Testis (tissue), 2 donors: ENCODE measurements at regions not wholly inside any gene's neighbourhood (a gene's known extent, or its start where the extent isn't known, plus 50 kb on each side); places are given as distances from the start of the nearest gene placed in this dataset.

Experiments
- DNase-seq: peaks from one replicate; pipeline ENCODE4 v3.0.0-alpha.2; 2019
- H3K27ac ChIP-seq, 2 donors: fragments of 200-600 bp; sonication (generic); one replicate each; pipeline ENCODE4 v1.5.1; 2019
- H3K27me3 ChIP-seq: fragments of 200-600 bp; sonication (generic); one replicate; pipeline ENCODE4 v1.5.1; 2019
- H3K36me3 ChIP-seq: fragments of 200-600 bp; sonication (generic); one replicate; pipeline ENCODE4 v1.5.1; 2017; ENCODE audit warnings: low read depth; ENCODE audit errors: missing control alignments
- H3K4me1 ChIP-seq: fragments of 200-600 bp; sonication (generic); one replicate; pipeline ENCODE4 v1.5.1; 2019
- H3K4me3 ChIP-seq, 2 donors: fragments of 200-600 bp; sonication (generic); one replicate each; pipeline ENCODE4 v1.5.1; 2017 to 2019
- H3K9me3 ChIP-seq: fragments of 200-600 bp; sonication (generic); one replicate; pipeline ENCODE4 v1.5.1; 2017
- POLR2A ChIP-seq: fragments of 450-650 bp; IDR thresholded peaks from one replicate; pipeline ENCODE4 v1.6.1; 2017; ENCODE audit warnings: antibody characterized with exemption, mild to moderate bottlenecking, moderate library complexity
- WGBS, 2 donors: methylation state at CpG; one replicate each; pipeline ENCODE4 v1.1.5; 2018; 5-methylcytosine and 5-hydroxymethylcytosine counted together
- intact Hi-C: fragments of 100-400 bp; cut with DNase I; formaldehyde crosslinking; loops from one replicate; pipeline ENCODE4 v1.15.1; 2023; ENCODE audit warnings: low total_unique reads
- TF ChIP-seq, protein P1 (sequence below), 3 experiments: fragments of 450-650 bp in 2 of 3; fragments of 200-600 bp in 1 of 3; sonication (generic) in 1 of 3; IDR thresholded peaks; one replicate each; pipeline ENCODE4 v1.5.1; 2016 to 2019; ENCODE audit warnings: antibody characterized with exemption in 3 of 3, mild to moderate bottlenecking in 2 of 3, moderate library complexity in 1 of 3

DNA sequence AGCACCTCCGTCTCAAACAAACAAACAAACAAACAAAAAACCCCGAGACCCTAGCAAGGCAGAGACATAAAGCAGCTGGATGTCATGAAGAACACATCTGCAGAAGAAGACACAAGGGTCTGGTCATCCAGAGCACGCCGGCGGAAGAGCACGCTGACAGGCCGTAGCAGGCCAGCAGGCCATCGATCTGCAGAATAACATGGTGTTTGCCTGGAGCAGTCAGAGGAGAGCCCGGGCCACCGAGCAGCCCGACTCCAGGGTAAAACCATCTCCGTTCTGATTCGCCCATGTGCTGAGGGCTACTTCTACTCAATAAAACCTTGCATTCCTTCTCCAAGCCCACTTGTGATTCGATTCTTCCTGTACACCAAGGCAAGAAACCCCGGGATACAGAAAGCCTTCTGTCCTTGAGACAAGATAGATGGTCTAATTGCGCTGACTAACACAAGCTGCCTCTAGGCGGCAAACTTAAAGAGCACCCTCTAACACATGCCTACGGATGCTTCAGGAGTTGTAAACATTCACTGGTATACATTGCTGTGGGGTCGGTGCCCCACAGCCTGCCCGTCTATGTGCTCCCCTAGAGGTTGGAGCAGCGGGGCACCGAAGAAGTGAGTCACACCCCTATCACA is 549.8 kb upstream of the NRXN1 start:
- Histone ChIP-seq H3K36me3 (no peaks in the 10 kb centered on the region), H3K4me1 (no peaks in the 10 kb centered on the region), H3K4me3 (peak overlapping the region in 1 of 2 donors; percentile 50), H3K27ac (no peak overlapping the region), H3K27me3 (no peaks in the 10 kb centered on the region), H3K9me3 (no peaks in the 10 kb centered on the region)
- DNase-seq: no peak
- WGBS, 2 donors: 61 to 73% methylated on average over 22 of the region's 22 CpGs
- intact Hi-C loops: no loop called here
- TF ChIP-seq POLR2A: no peak
- TF ChIP-seq, protein P1, sequence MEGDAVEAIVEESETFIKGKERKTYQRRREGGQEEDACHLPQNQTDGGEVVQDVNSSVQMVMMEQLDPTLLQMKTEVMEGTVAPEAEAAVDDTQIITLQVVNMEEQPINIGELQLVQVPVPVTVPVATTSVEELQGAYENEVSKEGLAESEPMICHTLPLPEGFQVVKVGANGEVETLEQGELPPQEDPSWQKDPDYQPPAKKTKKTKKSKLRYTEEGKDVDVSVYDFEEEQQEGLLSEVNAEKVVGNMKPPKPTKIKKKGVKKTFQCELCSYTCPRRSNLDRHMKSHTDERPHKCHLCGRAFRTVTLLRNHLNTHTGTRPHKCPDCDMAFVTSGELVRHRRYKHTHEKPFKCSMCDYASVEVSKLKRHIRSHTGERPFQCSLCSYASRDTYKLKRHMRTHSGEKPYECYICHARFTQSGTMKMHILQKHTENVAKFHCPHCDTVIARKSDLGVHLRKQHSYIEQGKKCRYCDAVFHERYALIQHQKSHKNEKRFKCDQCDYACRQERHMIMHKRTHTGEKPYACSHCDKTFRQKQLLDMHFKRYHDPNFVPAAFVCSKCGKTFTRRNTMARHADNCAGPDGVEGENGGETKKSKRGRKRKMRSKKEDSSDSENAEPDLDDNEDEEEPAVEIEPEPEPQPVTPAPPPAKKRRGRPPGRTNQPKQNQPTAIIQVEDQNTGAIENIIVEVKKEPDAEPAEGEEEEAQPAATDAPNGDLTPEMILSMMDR (IDR thresholded peaks at IDR 0.05): no peak

DNA sequence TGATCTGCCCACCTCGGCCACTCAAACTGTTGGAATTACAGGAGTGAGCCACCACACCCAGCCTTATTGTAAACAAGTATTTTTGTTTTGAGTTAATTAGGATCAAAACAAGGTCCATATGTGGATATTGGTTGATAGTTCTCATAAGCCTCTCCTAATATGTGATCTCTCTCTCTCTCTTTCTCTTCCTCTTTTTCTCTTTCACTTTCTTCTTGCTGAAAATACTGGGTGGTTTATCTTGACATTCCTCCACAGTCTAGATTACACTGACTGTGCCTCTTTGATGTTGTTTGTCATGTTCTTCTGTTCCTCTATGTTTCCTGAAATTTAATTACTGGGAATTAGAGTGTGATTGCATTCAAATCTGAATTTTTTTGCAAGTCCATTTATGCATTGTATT is 547.5 kb upstream of the NRXN1 start:
- intact Hi-C loops: no loop called here
- H3K4me1 ChIP-seq: no peaks in the 10 kb centered on the region
- H3K4me3 ChIP-seq: no peak overlapping the region
- WGBS, 2 donors: 86 to 100% methylated on average over 1 of the region's 1 CpG
- no peaks in the 10 kb centered on the region for H3K27me3 ChIP-seq
- no peaks in the 10 kb centered on the region for H3K9me3 ChIP-seq
- TF ChIP-seq POLR2A: no peak
- TF ChIP-seq, protein P1 (IDR thresholded peaks at IDR 0.05): no peak
- no peak for DNase-seq
- H3K36me3 ChIP-seq: no peaks in the 10 kb centered on the region
- H3K27ac ChIP-seq: no peak overlapping the region

DNA sequence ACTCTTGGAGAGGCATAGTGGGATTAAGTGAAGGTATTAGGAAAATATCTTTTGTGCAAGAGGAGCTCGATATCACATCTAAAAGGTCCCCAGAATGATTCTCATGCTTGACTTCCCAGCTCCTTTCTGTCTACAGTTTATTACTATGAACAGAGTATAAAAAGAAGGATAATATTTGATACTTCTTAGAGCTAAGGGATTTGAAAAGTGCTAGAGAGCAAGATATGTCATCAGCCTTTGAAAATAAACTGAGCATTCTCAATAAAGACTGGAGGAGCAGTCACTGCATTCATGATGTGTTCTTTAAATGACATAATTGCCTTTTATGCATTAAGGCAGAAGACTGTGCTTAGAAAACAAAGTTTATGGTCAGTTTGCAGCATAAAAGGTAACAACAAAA is 543.2 kb upstream of the NRXN1 start:
- no peak for DNase-seq
- 86 to 92% methylated on average over 1 of the region's 1 CpG for WGBS, 2 donors
- H3K4me3 ChIP-seq: no peak overlapping the region
- intact Hi-C loops: no loop called here
- no peaks in the 10 kb centered on the region for H3K27me3 ChIP-seq
- no peaks in the 10 kb centered on the region for H3K4me1 ChIP-seq
- no peaks in the 10 kb centered on the region for H3K36me3 ChIP-seq
- H3K9me3 ChIP-seq: no peaks in the 10 kb centered on the region
- TF ChIP-seq POLR2A: no peak
- TF ChIP-seq, protein P1 (IDR thresholded peaks at IDR 0.05): no peak
- no peak overlapping the region for H3K27ac ChIP-seq

DNA sequence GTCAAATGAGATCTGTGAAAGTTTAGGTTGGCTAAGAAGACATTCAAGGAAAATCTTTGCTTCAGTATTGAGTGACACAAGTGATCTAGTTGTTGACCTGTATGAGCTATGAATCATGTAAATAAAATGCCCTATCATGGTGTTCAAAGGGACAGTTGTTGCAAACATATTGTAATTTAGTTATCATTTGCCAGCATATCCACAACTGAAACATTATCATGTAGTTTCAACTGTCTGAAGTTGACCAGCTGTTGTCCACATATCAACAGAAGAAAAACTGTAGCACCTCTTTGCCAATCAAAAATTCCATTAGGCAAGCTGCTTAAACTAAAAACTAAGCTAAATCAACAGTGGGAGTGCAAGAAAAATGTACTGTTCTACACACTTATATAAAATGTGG is 527.1 kb upstream of the NRXN1 start:
- no peak for DNase-seq
- Histone ChIP-seq H3K27ac (no peak overlapping the region), H3K4me1 (no peaks in the 10 kb centered on the region), H3K36me3 (no peaks in the 10 kb centered on the region), H3K9me3 (no peaks in the 10 kb centered on the region), H3K27me3 (no peaks in the 10 kb centered on the region), H3K4me3 (no peak overlapping the region)
- TF ChIP-seq, protein P1 (IDR thresholded peaks at IDR 0.05): no peak
- no peak for TF ChIP-seq POLR2A
- intact Hi-C loops: no loop called here

DNA sequence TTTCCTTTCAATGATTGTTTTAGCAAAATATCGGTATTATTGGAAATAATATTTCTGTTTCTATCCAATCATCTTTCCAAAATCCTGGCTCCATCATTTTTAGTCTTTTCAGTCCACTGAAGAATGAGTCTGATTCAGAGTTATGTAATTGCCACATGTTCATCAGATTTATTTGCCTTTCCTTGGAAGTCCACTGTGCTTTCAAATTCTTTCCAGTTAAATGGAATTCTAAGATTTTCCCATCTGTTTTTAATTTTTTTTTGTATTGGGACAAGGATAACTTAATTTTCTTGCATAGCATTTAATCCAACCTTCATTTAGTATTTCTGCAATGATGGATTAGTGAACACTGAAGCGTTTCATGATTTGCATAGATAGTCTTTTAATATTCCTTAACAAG is 521.5 kb upstream of the NRXN1 start:
- no peak overlapping the region for H3K4me3 ChIP-seq
- H3K27me3 ChIP-seq: no peaks in the 10 kb centered on the region
- no peak overlapping the region for H3K27ac ChIP-seq
- no peaks in the 10 kb centered on the region for H3K4me1 ChIP-seq
- intact Hi-C loops: no loop called here
- WGBS, 2 donors: 94% methylated on average over 2 of the region's 2 CpGs
- no peaks in the 10 kb centered on the region for H3K36me3 ChIP-seq
- DNase-seq: no peak
- TF ChIP-seq POLR2A: no peak
- TF ChIP-seq, protein P1 (IDR thresholded peaks at IDR 0.05): no peak
- no peaks in the 10 kb centered on the region for H3K9me3 ChIP-seq
